Uterus (tissue), 2 donors: ENCODE measurements at regions not wholly inside any gene's neighbourhood (a gene's known extent, or its start where the extent isn't known, plus 50 kb on each side); places are given as distances from the start of the nearest gene placed in this dataset.

Experiments
- CTCF ChIP-seq, 4 experiments: fragments of 200-600 bp in 2 of 4; fragments of 450-650 bp in 2 of 4; sonication (generic) in 2 of 4; IDR thresholded peaks; one replicate each; pipeline ENCODE4 v1.5.1; 2016 to 2019; ENCODE audit warnings: antibody characterized with exemption in 4 of 4, mild to moderate bottlenecking in 2 of 4, moderate library complexity in 1 of 4
- POLR2A ChIP-seq, 2 donors: fragments of 450-650 bp; IDR thresholded peaks; one replicate each; pipeline ENCODE4 v1.6.1; 2016; ENCODE audit warnings: antibody characterized with exemption in 2 of 2, mild to moderate bottlenecking in 1 of 2, moderate library complexity in 1 of 2

- no peak for TF ChIP-seq CTCF (IDR thresholded peaks at IDR 0.05)
- TF ChIP-seq POLR2A (IDR thresholded peaks at IDR 0.05), result no peak
Observed at GRCh38 chr12:92634202-92634601, 68.6 kb upstream of the PLEKHG7 start.
